GM23338 (cell line): ENCODE measurements at regions not wholly inside any gene's neighbourhood (a gene's known extent, or its start where the extent isn't known, plus 50 kb on each side); places are given as distances from the start of the nearest gene placed in this dataset.

ENCODE experiments used
- CREB1 ChIP-seq: fragments of 250-450 bp; sonication (Bioruptor Pico); IDR thresholded peaks from 2 replicates; pipeline ENCODE4 v1.5.0; 2020; ENCODE audit warnings: low read depth, mild to moderate bottlenecking, moderate library complexity
- EZH2phosphoT487 ChIP-seq: fragments of 200-600 bp; sonication (generic); IDR thresholded peaks from one replicate; pipeline ENCODE4 v1.8.1; 2018; ENCODE audit warnings: antibody characterized with exemption; ENCODE audit not compliant: unreplicated experiment
- POLR2AphosphoS5 ChIP-seq: IDR thresholded peaks from 2 replicates; pipeline ENCODE4 v1.6.1; 2016; ENCODE audit warnings: antibody characterized with exemption, low read depth
- TF ChIP-seq, protein P1 (sequence below), 2 experiments: fragments of 200-600 bp in 1 of 2; sonication (generic) in 1 of 2; conservative IDR thresholded peaks; 2 replicates each; pipeline versions ENCODE4 v1.5.1 to v1.6.1; 2016 to 2017; ENCODE audit warnings: antibody characterized with exemption in 2 of 2, low read depth in 2 of 2, mild to moderate bottlenecking in 2 of 2, moderate library complexity in 1 of 2

DNA sequence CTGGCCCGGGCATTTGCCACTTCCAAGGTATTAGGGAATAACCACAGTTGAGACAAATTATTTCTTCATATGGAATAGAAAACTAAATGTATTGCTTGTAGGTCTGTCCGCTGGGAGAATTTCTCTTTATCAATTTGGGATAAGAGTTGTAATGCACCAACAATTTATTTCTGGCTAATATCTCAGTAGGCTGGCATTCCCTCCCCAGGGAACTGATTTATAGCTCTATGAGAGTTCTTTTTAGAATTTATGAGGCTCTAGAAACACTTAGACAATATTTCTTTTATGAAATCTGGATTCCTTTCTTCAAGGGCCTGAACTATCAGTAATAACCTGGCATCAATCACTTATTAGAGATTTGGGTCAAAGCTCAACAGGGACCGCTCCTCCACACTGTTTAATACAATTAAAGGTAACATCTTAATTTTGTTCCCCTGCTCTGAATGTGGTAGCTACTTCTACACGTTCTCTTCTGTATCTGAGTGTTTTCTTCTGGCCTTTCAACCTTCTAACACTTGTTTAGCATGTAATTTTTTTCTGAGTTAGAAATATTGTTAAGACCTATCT, 857.4 kb upstream of the PRR20A start:
- TF ChIP-seq, protein P1, sequence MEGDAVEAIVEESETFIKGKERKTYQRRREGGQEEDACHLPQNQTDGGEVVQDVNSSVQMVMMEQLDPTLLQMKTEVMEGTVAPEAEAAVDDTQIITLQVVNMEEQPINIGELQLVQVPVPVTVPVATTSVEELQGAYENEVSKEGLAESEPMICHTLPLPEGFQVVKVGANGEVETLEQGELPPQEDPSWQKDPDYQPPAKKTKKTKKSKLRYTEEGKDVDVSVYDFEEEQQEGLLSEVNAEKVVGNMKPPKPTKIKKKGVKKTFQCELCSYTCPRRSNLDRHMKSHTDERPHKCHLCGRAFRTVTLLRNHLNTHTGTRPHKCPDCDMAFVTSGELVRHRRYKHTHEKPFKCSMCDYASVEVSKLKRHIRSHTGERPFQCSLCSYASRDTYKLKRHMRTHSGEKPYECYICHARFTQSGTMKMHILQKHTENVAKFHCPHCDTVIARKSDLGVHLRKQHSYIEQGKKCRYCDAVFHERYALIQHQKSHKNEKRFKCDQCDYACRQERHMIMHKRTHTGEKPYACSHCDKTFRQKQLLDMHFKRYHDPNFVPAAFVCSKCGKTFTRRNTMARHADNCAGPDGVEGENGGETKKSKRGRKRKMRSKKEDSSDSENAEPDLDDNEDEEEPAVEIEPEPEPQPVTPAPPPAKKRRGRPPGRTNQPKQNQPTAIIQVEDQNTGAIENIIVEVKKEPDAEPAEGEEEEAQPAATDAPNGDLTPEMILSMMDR (conservative IDR thresholded peaks at IDR 0.05; ENCODE audit: low read depth in 2 of 2) = no peak
- TF ChIP-seq POLR2AphosphoS5 = no peak
- TF ChIP-seq EZH2phosphoT487 = no peak
- TF ChIP-seq CREB1 = no peak
